Renal pelvis (tissue), 1 donor: ENCODE measurements at regions not wholly inside any gene's neighbourhood (a gene's known extent, or its start where the extent isn't known, plus 50 kb on each side); places are given as distances from the start of the nearest gene placed in this dataset.
"Not testable (repeated sequence)": the region's sequence is repeated elsewhere in the genome, so short reads cannot be mapped to it uniquely, and the experiment has no call there.

Experiments
- DNase-seq: peaks from one replicate; pipeline ENCODE4 v3.0.0-alpha.2; 2013

DNA sequence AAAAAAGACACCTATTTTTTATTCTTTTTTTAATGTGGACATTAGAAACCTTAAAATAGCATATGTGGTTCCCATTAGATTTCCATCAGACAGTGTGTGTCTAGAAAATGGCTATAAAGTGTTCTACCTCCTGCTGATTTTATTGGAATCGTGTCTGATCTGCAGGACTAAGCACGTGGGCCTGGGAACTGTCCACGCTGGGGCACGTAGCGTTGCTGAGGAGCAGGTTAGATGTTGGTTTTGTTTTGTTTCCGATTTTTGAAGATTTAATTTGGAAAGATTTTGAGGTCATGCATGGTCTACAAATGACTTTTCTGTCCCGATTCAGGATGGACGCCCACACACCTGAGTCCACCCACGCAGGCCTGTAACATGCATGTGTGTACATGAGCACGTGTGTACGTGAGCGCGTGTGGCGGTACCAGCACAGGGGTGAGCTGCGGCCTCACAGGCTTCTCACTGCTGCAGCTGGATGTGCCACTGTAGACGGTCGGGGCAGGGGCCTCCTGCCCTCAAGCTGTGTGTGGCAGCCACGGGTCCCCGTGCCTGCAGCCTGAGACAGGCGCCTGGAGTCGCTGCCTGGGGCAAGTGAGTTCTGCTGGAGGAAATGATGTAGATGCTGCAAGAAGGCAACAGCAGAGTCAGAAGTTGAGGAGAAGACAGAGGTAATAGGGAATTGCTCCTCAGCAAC is 99.7 kb upstream of the CTDP1 start:
- no peak for DNase-seq

DNA sequence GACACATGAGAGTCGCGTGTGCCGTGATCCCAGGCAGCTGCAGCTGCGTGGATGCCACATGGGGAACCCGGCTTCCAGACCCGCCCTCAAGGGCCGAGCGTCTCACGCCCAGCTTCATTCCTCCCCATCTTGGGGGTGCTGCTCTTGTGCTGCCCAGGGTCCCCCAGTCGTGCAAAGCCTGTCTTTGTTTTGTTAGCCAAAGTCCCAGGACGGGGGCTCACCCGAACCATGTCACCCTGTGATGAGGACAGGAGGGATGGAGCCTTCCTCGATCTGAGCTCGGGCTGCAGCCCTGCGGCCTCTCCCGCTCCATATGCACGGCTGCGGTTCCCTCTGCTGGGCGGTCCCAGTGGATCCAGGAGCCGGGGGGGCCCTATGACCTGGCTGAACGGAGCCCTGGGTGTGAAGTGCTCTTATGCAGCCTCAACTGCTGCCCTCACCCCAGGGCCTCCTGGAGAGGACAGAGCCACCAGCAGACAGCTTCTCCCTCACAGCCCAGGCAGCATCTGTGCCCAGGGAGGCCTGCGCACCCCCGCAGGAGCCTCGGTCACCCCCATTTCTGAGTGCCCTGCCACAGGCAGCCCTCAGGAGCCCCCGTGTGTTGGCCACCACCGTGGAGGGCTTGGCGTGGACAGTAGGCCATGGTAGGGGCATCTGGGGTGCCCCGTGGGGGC is 99.0 kb upstream of the CTDP1 start:
- DNase-seq, result no peak

GRCh38 chr18:79581406-79581805 is 98.2 kb upstream of the CTDP1 start:
- no peak for DNase-seq

DNA sequence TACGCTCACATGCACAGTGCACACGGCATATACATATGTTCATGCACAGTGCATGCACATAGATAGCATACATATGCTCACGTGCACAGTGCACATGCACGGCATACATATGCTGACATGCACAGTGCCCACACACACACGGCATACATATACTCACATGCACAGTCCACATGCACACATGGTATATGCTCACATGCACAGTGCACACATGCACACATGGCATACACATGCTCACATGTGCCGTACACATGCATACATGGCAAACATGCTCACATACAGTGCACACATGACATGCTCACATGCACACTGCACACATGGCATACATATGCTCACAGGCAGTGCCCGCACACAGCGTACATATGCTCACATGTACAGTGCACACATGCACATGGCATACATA is 97.7 kb upstream of the CTDP1 start:
- no peak for DNase-seq

GRCh38 chr18:79582978-79583377 is 96.6 kb upstream of the CTDP1 start:
- no peak for DNase-seq

DNA sequence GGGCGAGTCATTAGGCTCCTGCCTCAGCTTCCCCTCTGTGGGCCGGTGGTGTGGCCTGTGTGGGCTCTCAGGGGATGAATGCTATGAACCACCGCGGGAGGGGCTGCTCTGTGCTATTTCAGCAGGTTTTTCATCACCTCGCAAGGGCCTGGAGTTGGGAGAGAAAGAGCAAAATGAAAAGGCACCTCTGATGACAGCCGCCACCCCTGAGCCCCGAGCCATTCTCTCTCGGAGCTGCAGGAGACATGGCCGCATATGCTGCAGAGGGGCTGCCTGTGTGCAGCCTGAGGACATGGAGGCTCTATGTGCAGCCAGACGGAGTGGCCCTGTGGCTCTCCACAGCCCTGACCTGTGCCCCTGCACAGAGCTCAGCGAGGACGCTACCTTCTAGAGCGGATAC is 96.2 kb upstream of the CTDP1 start:
- DNase-seq, result no peak

DNA sequence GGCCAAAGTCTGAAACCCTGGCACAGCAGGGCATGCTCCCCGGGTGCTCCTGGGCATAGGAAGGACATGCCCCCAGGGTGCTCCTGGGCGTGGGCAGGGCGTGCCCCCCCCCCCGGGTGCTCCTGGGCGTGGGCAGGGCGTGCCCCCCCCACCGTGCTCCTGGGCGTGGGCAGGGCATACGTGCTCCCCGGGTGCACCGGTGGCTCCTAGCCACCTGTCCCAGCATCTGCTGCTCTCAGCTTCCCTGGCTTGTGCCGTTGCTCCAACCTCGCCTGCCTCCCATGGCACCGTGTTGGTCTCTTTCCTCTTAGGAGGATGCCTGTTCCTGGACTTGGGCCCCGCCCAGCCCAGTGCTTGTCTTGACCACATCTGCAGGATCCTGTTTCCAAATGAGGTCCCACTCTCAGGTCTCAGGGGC is 95.6 kb upstream of the CTDP1 start:
- DNase-seq, result no peak

- DNase-seq, result no peak
Observed at GRCh38 chr18:79584491-79585394, 94.9 kb upstream of the CTDP1 start.

DNA sequence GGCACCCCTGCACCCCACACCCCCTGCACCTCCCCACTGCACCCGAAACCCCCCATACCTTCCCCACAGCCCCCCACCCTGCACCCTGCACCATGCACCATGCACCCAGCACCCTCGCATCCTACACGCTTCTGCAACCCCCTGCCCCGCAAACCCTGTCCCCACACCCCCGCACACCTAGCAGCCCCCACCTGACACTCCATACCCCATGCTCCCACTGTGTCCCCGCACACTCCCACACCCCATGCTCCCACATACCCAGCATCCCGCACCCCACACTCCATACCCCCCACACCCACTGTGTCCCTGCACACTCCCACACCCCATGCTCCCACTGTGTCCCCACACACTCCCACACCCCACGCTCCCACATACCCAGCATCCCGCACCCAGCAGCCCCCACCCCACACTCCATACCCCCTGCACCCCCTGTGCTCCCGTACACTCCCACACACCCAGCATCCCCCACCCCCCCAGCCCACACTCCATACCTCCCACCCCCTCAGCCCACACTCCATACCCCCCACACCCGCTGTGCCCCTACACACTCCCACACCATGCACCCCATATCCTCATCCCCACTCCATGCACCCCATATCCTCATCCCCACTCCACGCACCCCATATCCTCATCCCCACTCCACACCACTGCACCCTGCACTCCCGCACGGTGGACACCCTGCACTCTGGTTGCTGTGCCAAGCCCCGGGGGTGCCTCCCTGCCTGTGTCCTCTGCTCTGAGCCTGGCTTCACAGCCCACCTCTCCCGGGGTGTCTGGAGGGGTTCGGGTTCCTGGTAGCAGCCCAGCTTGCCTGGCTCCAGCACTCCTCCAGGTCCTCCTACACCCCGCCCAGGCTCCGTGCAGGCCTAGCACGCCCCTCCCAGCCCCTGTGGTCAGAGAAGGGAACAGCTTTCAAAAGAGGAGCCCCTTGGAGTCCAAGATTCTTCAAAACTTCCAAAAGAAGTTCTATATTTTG is 93.9 kb upstream of the CTDP1 start:
- DNase-seq, result no peak

DNA sequence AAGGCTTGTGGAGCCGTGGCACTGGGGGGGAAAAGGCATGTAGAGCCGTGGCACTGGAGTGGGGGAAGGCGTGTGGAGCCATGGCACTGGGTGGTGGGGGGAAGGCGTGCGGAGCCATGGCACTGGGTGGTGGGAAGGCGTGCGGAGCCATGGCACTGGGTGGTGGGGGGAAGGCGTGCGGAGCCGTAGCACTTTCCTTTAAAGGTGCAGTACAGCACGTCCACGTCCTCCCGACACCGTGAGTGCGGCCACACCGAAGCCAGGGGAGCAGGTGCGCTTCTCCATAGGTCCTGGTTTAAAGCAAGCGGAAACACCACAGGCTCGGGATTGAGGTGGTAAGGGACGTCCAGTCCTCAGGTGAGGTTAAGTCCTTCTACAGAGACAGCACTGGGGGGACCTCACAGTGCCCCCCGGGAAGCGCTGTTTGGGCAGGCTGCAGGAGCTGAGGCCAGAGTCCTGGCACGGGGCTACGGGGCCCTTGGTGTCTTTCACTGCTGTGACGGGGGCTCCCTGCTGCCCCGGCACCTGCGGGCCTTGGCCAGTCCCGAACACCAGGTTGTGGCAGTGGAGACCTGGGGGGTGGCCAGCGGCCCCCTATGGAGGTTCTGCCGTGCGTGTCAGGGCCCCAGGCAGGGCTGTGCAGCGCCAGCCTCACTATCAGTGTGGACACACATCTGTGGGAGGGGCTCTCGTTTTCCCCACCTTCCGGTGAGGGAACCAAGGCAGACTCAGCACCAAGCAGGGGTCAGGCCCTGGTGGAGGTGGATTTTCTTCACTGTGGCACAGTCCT is 93.0 kb upstream of the CTDP1 start:
- DNase-seq, result no peak

GRCh38 chr18:79587226-79587741 is 92.3 kb upstream of the CTDP1 start:
- DNase-seq, result no peak

DNA sequence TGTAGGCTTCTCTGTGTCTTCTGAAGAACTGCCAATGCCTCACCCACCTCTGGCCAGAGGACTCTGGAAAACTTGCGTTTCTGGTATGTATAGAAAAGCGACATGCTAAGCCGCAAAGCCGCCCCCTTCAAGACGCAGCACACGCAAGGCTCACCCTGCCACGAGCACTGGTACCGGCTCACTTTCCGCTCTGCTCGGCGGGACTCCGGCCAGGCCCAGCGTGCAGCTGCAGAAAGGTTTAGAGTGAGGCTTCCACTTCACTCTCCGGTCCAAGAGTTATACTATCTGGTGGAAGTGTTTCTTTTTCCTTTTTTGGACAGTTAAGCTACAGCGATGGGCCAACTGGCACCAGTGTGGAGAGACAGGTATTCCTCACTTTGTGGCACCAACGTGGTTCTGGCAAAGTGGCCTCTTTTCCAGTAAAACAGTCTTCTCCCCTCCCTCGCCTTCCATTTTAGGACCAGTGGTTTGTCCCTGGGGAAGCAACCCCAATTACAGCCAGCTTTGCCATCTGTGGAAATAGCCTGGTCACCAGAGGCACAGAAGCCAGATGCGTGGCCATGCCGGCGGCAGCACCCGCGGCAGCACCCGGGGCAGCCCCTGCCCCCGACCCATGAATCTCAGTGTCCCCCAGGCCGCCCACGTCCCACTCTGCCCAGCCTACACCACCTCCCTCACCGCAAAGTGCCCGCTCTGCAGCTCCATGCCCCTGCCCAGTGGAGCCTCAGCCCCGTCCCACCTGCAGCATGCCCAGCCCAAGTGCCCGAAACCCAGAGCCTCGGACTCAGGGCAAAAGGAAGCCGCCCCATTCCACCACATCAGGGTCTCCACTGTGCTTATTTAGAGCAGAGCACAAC is 91.6 kb upstream of the CTDP1 start:
- no peak for DNase-seq

GRCh38 chr18:79588636-79589481 is 90.7 kb upstream of the CTDP1 start:
- peak; percentile 80 for DNase-seq

DNA sequence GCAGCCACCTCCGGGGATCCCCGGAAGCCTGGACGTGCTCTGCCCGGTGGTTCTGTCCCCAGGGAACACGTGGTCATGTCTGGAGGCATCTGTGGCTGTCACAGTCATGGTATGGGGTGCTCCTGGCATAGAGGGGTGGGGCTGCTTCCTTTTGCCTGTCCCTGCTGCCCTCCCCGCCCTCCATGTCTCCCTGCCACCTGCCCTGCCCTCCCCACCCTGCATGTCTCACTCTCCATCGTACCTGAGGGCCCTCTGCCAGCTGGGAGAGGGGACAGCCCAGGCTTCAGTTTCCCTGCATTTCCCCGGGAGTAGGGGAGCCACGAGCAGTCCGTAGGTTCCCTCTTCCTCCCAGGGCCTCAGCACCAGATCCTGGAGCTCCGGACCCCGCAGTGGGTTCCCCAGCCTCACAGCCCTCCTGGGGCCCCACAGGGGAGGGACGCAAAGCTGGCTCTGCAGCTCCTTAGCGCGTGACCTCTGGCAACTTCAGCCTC is 90.0 kb upstream of the CTDP1 start:
- no peak for DNase-seq

DNA sequence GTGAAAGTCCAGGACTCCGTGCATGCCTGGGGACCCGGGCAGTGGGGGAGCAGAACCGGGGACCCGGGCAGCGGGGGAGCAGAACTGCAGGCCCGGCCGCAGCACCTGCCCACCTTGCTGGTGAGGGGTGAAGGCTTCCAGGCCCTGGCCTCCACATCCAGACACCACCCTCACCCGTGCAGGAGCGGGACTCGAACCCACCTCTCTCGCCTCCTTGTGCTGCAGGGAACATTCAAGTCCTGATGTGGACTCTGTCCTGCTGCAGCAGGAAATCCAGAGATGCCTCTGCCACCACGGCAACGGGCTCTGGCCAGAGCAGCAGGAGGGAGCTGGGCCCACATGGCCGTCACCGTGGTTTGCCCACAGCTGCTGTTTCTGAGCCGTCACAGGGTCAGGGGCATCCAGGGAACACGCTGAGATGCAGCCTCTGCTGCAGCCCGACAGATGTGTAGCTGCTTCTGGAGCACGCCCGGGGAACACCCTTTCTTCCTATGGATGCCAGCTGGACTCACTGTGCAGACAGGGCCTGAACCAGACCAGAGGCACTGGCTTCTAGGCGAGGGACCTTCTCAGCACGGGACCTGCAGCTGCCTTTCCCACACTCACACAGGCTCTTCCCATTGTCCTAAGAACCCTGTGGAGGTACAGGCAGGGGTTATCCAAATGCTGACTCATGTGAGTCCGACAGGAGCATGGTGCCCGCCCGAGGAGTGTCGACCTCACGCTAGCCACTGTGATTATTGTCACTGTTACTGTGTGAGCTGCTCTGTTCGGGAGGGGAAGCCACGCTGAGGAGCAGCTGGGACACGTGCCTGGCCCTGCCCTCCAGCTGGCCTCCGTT is 89.2 kb upstream of the CTDP1 start:
- DNase-seq, result no peak

DNA sequence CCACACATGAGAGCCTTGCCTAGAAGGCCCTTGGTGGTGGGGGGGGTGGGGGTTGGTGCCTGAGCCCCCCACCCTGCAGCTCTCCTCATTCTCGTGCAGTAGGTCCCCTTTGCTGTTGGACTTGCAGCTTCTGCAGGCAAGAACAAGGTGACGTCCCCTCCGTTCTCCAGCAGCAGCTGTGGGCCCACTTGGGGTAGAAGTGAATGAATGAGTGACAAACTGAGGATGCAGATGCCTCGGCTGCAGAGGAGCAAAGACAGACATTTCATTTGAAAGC is 88.6 kb upstream of the CTDP1 start:
- no peak for DNase-seq

- DNase-seq, result not testable (repeated sequence)
Observed at GRCh38 chr18:79592684-79593083, 86.9 kb upstream of the CTDP1 start.
